Choroid plexus epithelial cell (primary cell): ENCODE measurements at regions not wholly inside any gene's neighbourhood (a gene's known extent, or its start where the extent isn't known, plus 50 kb on each side); places are given as distances from the start of the nearest gene placed in this dataset.

Experiments used
- DNase-seq: peaks from one replicate; pipeline ENCODE4 v3.0.0-alpha.2; 2010; ENCODE audit warnings: low read depth
- H3K4me3 ChIP-seq: 2 replicates; pipeline ENCODE4 v1.5.1; 2011; ENCODE audit warnings: low read depth, mild to moderate bottlenecking, control low read depth, low read length, moderate library complexity
- CTCF ChIP-seq: conservative IDR thresholded peaks from 2 replicates; pipeline ENCODE4 v1.5.1; 2011; ENCODE audit warnings: low read depth, mild to moderate bottlenecking, control low read depth, inconsistent platforms, low read length, moderate library complexity

- DNase-seq, result no peak
- TF ChIP-seq CTCF, result no peak
Measured at GRCh38 chr13:59409634-59410200, 754.0 kb downstream of the DIAPH3 start.

DNA sequence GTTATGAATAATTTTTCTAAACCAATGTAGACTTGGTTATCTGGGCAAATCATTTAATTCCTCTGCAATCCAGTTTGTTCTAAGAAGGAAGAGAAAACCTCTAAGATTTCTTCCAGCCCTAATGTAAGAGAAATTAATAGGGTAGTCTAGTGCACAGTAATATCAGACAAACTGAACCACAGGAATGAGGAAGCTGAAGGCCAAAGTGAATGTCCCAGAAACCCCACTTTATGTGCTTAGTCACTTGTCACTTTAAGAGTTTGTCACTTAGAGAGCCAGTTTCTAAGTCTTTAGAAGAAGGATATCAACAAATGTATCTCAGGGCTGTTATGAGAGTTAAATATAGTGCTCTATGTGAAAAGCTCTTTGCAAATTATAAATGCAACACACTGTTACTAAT is 750.6 kb downstream of the DIAPH3 start:
- DNase-seq, result no peak
- H3K4me3 ChIP-seq, result no peak overlapping the region
- TF ChIP-seq CTCF, result no peak

More at GRCh38 chr13:59409634-59410200, 754.0 kb downstream of the DIAPH3 start:
- no peak overlapping the region for H3K4me3 ChIP-seq

DNA sequence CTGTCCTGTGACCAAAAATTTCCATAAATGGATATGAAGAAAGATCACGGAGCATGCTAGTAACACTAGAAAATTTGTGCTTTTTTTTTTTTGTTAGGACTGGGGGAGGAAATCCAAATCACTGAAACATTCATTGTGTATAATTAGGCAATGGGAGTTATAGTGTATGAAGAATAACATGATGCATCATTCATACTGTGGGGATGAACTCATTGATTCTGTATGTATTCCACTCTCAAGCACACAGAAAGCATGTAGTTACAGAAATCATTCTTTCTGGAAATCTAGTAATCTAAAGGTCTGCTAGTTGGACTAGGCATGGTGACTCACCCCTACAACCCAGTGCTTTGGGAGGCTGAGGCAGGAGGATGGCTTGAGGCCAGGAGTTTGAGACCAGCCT is 749.7 kb downstream of the DIAPH3 start:
- H3K4me3 ChIP-seq, result no peak overlapping the region
- DNase-seq, result no peak

GRCh38 chr13:59415498-59415897 is 748.2 kb downstream of the DIAPH3 start:
- DNase-seq, result no peak
- no peak overlapping the region for H3K4me3 ChIP-seq
- no peak for TF ChIP-seq CTCF

More for the DNA sequence above, 749.7 kb downstream of the DIAPH3 start:
- TF ChIP-seq CTCF, result no peak

- DNase-seq, result no peak
- no peak for TF ChIP-seq CTCF
Measured at GRCh38 chr13:59416561-59416960, 747.2 kb downstream of the DIAPH3 start.

GRCh38 chr13:59422646-59423045 is 741.1 kb downstream of the DIAPH3 start:
- H3K4me3 ChIP-seq, result no peak overlapping the region
- TF ChIP-seq CTCF, result no peak
- DNase-seq, result peak; percentile 31

More at GRCh38 chr13:59416561-59416960, 747.2 kb downstream of the DIAPH3 start:
- no peak overlapping the region for H3K4me3 ChIP-seq

GRCh38 chr13:59423708-59424340 is 739.9 kb downstream of the DIAPH3 start:
- DNase-seq, result no peak
- TF ChIP-seq CTCF, result no peak
- H3K4me3 ChIP-seq, result no peak overlapping the region
